MM.1S (cell line): ENCODE measurements at regions not wholly inside any gene's neighbourhood (a gene's known extent, or its start where the extent isn't known, plus 50 kb on each side); places are given as distances from the start of the nearest gene placed in this dataset.

Experiments
- CTCF ChIP-seq: fragments of 300-600 bp; sonication (generic); IDR thresholded peaks from 2 replicates; pipeline ENCODE4 v1.5.1; 2016; ENCODE audit warnings: antibody characterized with exemption, low read length, mixed read lengths
- EZH2 ChIP-seq: fragments of 300-600 bp; sonication (generic); optimal IDR thresholded peaks from 2 replicates; pipeline ENCODE3; 2017; ENCODE audit warnings: low read depth, mild to moderate bottlenecking, antibody characterized with exemption, low read length, mixed read lengths
- EZH2phosphoT487 ChIP-seq: fragments of 300-600 bp; sonication (generic); IDR thresholded peaks from 2 replicates; pipeline ENCODE4 v1.6.1; 2018; ENCODE audit warnings: antibody characterized with exemption, low read length

- no peak for TF ChIP-seq CTCF
- no peak for TF ChIP-seq EZH2phosphoT487
- no peak for TF ChIP-seq EZH2
Observed at GRCh38 chr17:69913216-69913615, 161.8 kb upstream of the KCNJ16 start.
